Esophagus muscularis mucosa (tissue), 3 donors: ENCODE measurements at regions not wholly inside any gene's neighbourhood (a gene's known extent, or its start where the extent isn't known, plus 50 kb on each side); places are given as distances from the start of the nearest gene placed in this dataset.

Experiments
- CTCF ChIP-seq, 3 experiments: fragments of 200-600 bp in 2 of 3; fragments of 450-650 bp in 1 of 3; sonication (generic) in 2 of 3; IDR thresholded peaks; one replicate each; pipeline ENCODE4 v1.5.1; 2017 to 2019; ENCODE audit warnings: antibody characterized with exemption in 3 of 3, mild to moderate bottlenecking in 2 of 3, moderate library complexity in 1 of 3
- POLR2AphosphoS5 ChIP-seq, 2 donors: sonication (generic); formaldehyde crosslinking; IDR thresholded peaks; one replicate each; pipeline ENCODE4 v1.6.1; 2017; ENCODE audit warnings: antibody characterized with exemption in 2 of 2

- no peak for TF ChIP-seq CTCF (IDR thresholded peaks at IDR 0.05)
- no peak for TF ChIP-seq POLR2AphosphoS5 (IDR thresholded peaks at IDR 0.05)
Observed at GRCh38 chr4:162659716-162660115, 495.9 kb upstream of the FSTL5 start.
